HUDEP-2 (cell line): ENCODE measurements at regions not wholly inside any gene's neighbourhood (a gene's known extent, or its start where the extent isn't known, plus 50 kb on each side); places are given as distances from the start of the nearest gene placed in this dataset.

Experiments used
- DNase-seq, 76 experiments: peaks; one replicate each; lab custom pipeline; 2025; ENCODE audit not compliant: unreplicated experiment in 76 of 76; lab: John Stamatoyannopoulos, UW

GRCh38 chrX:131764216-131764615 lies 220.3 kb downstream of the OR13H1 start:
- DNase-seq: no peak

DNA sequence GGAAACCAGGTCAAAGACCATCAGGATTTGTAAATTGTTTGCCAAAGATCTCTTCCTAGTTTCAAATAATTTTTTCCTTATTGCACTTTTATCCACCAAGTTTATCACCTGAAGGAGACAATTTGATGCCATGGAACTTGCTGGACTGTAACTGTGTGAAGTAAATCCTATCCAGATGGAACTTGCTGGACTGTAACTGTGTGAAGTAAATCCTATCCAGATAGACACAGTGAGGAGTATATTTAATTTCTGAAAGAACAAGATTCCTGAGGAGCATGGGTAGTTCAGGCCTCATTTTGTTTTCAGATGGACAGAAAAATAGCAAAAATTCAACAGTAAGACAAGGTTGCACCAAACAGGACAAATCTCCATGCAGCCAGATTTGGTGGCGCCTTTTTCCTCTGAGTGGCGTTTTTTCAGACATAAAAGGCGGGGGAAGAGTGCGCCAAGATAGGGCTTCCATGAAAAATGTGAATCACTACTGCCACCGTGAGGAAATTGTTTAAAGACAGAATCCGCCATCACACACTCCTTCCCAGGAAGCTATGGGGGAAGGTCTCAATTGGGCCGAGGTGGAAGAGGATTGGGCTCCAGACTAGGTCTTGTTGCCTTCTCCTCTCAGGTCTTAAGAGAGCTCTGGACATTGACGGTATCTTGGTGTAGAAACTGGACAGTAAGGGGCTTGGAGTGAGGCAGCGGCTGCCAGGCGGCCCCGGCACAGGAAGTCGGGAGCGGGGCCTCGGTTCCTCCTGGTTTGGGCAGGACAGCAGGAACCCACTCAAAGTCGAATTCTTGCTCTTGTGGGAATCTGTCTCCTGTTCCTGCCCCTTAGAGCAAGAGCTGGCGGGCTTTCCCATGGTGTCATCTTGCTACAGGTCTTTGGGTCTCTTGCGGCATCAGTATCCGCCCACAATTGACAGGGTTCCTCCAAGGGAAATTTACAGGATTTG lies 234.7 kb downstream of the OR13H1 start:
- DNase-seq: no peak

DNA sequence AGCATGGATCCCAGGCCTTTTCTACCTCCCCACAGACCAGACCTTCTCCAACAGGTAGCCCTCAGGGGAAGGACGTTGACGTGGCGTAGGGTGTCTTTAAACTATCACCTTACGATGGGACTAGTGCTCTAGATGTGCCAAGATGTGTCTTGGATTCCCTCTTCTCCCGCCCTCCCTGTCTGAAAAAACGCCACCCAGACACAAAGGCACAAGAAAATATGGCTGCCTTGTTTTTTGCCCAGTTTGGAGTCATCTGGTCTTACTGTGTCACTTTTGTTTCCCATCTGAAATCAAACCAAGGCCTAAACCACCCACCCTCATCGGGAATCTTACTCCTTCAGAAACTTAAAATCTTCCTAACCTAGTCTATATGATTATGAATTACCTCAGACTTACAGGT lies 235.4 kb downstream of the OR13H1 start:
- DNase-seq: no peak

- no peak for DNase-seq
Observed at GRCh38 chrX:131779741-131780140, 235.9 kb downstream of the OR13H1 start.

GRCh38 chrX:131782646-131783045 lies 238.8 kb downstream of the OR13H1 start:
- no peak for DNase-seq

DNA sequence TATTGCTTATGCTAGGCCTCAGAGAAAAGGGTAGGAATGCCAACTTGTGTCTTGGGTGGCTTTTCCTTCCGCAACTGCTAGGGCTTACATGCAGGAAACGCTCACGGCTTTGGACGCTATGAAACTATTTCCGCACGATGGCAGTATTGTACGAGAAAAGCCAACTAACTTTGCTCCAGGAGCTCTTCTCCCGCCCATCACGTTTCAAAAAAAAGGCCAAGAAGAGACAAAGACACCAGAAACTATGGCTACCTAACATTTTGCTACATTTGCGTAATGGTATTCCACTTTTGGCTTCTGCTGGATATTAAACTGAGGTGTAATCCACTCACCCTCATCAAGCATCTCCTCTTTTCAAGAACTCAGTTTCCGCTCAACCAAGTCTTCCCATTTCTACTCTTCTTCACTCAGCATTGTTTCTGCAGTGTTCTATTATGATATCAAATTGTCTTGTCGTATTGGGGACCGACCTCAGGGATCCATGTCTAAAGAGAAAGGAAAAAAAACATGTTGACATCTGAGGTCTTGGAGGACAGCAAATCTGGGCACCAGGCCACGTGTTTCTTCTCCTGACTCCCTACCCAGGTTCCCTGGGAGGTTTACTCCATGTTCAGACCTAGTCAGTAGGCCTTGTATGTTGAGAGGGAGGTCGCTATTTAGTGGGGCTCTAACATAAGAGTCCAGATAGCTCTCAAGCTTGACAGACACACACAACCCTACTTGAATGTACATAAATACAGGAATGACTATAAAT lies 239.4 kb upstream of the STK26 start:
- DNase-seq: no peak

DNA sequence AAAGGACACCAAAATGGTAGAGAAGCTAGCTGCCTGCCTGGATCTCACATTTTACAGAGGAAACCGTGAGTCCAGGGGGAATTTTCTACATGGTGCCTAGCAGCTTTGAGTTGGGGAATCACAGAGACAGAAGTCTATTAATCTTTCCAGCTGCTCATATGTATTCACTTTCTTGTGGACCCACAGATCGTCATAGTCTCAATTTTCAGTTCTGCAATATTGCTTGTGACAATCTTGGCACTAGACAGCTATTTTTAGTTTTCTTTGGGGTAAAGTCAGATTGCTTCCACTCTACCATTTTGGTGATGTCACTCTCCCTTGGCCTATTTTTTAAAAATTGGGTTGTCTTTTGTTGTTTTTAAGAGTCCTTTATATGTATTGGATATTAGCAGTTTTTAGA lies 233.4 kb upstream of the STK26 start:
- no peak for DNase-seq

- DNase-seq: no peak
Observed at GRCh38 chrX:131791608-131792355, 231.3 kb upstream of the STK26 start.

GRCh38 chrX:131792356-131792749 lies 230.7 kb upstream of the STK26 start:
- DNase-seq: peak in 1 of 76 experiments; percentile 0

DNA sequence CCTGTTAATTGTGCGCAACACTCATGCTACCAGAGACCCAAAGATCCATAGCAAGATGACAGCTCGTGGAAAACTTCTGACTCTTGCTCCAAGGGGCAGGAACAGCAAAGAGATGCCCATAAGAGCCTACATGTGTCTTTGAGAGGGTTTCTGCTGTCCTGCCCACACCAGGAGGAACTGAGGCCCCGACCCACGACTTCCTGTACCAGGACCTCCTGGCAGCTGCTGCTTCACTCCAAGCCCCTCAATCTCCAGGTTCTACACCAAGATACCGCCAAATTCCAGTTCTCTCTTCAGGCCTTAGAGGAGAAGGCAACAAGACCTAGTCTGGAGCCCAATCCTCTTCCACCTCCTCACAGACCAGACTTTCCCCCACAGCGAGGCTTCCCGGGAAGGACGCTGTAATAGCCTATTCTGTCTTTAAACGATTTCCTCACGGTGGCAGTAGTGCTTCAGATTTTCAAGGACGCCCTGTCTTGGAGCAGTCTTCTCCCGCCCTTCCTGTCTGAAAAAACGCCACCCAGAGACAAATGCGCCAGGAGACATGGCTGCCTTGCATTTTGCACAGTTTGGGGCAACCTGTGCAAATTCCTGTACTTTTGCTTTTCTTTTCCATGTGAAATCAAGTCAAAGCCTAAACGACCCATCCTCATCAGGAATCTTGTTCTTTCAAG lies 230.2 kb upstream of the STK26 start:
- no peak for DNase-seq

- no peak for DNase-seq
Observed at GRCh38 chrX:131795442-131796229, 227.5 kb upstream of the STK26 start.

DNA sequence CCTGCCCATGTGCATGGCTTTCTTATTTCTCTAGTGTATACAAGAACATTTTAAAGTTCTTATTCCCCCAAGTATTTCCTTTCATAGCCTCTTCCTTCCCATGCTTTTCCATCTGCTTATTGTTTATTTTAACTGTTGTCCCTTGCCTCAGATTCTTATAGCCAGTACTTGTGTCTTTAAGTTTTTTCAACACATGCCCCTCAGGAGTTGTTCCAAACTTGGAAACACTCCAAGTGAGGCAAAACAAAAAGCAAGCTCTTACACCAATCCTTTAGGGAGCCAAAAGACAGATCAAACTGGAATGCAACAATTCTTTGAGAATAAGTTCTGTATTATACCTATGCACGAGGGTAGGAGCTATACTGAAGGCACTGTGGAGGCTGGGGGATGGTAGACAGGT lies 222.0 kb upstream of the STK26 start:
- no peak for DNase-seq

DNA sequence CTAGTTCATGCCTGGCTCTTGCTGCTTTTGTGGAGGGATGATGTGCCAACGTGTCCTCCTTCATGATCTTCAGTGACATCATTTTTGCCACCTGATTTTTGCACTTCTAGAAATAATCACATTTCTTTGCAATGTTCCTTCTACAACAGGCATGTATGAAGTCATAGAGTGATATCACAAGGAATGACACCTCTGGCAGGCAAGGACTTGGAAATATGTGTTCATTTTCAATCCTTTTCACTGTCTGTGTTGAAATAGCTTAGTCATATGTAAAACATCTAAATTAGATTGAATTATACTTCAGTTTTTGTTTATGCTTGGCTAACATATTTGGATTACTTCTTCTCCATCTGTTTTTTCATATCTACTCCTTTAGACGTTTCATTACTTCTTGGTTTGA lies 221.2 kb upstream of the STK26 start:
- DNase-seq: no peak

GRCh38 chrX:131802836-131803626 lies 220.1 kb upstream of the STK26 start:
- DNase-seq: peak in 4 of 76 experiments; percentile 0 to 3 (median 0)

DNA sequence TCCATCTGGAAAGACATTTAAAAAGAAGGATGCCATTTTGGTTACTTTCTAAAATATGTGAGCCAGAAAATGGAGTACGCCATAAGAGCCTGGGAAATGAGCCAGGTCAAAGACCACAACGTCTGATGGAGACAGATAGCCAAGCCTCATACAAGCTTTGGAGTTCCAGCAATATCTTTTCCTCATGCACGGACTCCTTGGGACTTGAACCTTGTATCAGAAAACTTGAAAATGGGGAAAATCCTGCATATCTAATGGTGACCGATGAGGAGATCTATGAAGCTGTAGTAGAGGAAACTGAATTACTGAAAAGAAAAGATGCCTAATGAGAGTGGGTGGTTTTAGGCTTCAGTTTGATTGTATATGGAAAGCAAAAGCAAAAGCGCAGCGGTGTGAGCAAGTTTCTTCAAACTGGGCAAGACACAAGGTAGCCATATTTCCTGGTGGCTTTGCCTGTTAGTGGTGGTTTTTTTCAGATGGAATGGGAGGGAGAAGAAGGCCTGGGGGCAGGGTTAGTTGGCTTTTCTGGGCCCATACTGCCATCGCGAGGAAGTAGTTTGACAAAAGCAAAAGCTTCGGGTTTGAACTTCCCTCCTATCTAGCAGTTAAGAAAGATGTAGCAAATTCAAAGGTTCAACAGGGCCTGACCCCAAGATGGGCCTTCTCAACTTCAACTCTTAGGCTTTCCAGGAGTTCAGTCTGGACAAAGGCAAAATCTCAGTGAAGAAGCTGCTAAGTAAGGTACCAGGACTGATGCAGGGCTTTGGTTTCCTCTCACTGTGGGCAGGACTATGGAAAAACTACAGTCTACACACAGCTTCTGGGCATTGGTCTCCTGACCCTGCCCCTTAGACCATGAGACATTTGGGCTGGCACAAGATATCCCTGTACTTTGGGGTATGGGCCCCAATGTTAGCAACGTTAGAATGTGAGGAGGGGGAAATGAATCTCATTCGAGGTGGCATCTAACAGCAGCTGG lies 210.0 kb upstream of the STK26 start:
- peak in 51 of 76 experiments; percentile 0 to 67 (median 14) for DNase-seq

GRCh38 chrX:131816551-131817136 lies 206.5 kb upstream of the STK26 start:
- DNase-seq: no peak

GRCh38 chrX:131818297-131818936 lies 204.7 kb upstream of the STK26 start:
- DNase-seq: no peak
